Endodermal cell (in vitro differentiated cells): ENCODE measurements at regions not wholly inside any gene's neighbourhood (a gene's known extent, or its start where the extent isn't known, plus 50 kb on each side); places are given as distances from the start of the nearest gene placed in this dataset.

ENCODE experiments used
- DNase-seq: peaks from one replicate; pipeline ENCODE4 v3.0.0-alpha.2; 2017
- H3K27ac ChIP-seq: 2 replicates; pipeline ENCODE4 v1.5.1; 2013; ENCODE audit warnings: mild to moderate bottlenecking, low read depth, low read length, moderate library complexity
- H3K27me3 ChIP-seq: 2 replicates; pipeline ENCODE4 v1.6.1; 2013; ENCODE audit warnings: mild to moderate bottlenecking, low read length, moderate library complexity; ENCODE audit not compliant: insufficient read depth, control insufficient read depth, poor library complexity, severe bottlenecking
- H3K36me3 ChIP-seq: 2 replicates; pipeline ENCODE4 v1.7.0; 2013; ENCODE audit warnings: mild to moderate bottlenecking, low read length, moderate library complexity; ENCODE audit not compliant: control insufficient read depth, insufficient read depth
- H3K4me1 ChIP-seq: one replicate; pipeline ENCODE4 v1.7.0; 2013; ENCODE audit warnings: low read length; ENCODE audit not compliant: control insufficient read depth, insufficient read depth
- H3K4me3 ChIP-seq: 2 replicates; pipeline ENCODE4 v1.5.1; 2013; ENCODE audit warnings: mild to moderate bottlenecking, low read length, moderate library complexity
- H3K9ac ChIP-seq: 2 replicates; pipeline ENCODE4 v1.6.1; 2013; ENCODE audit warnings: mild to moderate bottlenecking, low read length, moderate library complexity; ENCODE audit not compliant: poor library complexity, severe bottlenecking; ENCODE audit errors: extremely low read depth
- H3K9me3 ChIP-seq: 2 replicates; pipeline ENCODE4 v1.6.1; 2013; ENCODE audit warnings: mild to moderate bottlenecking, low read length, moderate library complexity; ENCODE audit not compliant: control insufficient read depth
- H3K27ac Mint-ChIP-seq: 2 replicates; pipeline ENCODE4 v1.8.0; 2020; ENCODE audit warnings: mixed read lengths
- H3K27me3 Mint-ChIP-seq: 2 replicates; pipeline ENCODE4 v1.8.0; 2021; ENCODE audit warnings: mild to moderate bottlenecking, mixed read lengths; ENCODE audit not compliant: insufficient read depth
- H3K36me3 Mint-ChIP-seq: 2 replicates; pipeline ENCODE4 v1.8.0; 2020; ENCODE audit warnings: low read depth, mixed read lengths
- H3K4me1 Mint-ChIP-seq: 2 replicates; pipeline ENCODE4 v1.8.0; 2020; ENCODE audit warnings: mixed read lengths
- H3K4me3 Mint-ChIP-seq: 2 replicates; pipeline ENCODE4 v1.8.0; 2020; ENCODE audit warnings: mild to moderate bottlenecking, moderate library complexity, mixed read lengths
- H3K9me3 Mint-ChIP-seq: 2 replicates; pipeline ENCODE4 v1.8.0; 2020; ENCODE audit warnings: mild to moderate bottlenecking, mixed read lengths
- WGBS, 2 experiments: methylation state at CpG; one replicate each; pipeline versions ENCODE4 v1.1.5 to v1.1.7; 2013; ENCODE audit warnings: missing lambda C conversion rate in 2 of 2, mixed read lengths in 1 of 2; ENCODE audit not compliant: insufficient coverage in 1 of 2, insufficient read length in 1 of 2; 5-methylcytosine and 5-hydroxymethylcytosine counted together
- TF ChIP-seq, protein P1 (sequence below): fragments of 200-600 bp; sonication (generic); conservative IDR thresholded peaks from 2 replicates; pipeline ENCODE4 v1.5.0; 2021; ENCODE audit warnings: antibody characterized with exemption, mild to moderate bottlenecking

DNA sequence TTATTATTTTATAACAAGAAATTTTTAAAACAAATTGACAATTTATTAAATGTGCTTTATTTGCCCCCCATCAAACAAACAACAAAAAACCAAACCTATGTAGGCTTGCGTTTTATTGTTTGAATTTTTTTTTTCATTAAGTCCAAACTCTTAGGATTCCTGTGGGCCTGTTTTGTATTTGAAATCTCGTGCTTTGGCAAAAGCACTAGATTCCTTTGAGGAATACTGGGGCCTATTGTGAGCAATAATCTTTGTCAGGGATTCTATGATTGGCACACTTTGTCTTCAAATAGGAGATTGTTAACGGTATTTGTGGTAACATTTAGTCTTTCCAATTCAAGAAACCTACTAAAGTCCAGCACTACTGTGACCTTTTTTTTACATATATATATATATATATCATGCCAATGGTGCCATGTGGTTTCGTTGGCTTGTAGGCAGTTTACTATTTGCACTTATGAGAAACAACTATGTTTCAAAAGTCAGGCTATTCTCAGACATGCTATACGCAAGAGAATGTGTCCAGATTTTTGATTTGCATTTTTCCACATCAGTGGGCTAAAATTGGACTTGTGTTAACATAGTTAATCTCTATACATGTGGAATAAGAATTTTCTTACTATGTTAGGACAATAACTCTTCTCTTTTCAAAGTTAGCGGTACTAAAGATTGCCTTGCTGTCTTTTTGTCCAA, 70.4 kb upstream of the GREM2 start:
- DNase-seq, result no peak
- TF ChIP-seq, protein P1, sequence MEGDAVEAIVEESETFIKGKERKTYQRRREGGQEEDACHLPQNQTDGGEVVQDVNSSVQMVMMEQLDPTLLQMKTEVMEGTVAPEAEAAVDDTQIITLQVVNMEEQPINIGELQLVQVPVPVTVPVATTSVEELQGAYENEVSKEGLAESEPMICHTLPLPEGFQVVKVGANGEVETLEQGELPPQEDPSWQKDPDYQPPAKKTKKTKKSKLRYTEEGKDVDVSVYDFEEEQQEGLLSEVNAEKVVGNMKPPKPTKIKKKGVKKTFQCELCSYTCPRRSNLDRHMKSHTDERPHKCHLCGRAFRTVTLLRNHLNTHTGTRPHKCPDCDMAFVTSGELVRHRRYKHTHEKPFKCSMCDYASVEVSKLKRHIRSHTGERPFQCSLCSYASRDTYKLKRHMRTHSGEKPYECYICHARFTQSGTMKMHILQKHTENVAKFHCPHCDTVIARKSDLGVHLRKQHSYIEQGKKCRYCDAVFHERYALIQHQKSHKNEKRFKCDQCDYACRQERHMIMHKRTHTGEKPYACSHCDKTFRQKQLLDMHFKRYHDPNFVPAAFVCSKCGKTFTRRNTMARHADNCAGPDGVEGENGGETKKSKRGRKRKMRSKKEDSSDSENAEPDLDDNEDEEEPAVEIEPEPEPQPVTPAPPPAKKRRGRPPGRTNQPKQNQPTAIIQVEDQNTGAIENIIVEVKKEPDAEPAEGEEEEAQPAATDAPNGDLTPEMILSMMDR, result no peak

DNA sequence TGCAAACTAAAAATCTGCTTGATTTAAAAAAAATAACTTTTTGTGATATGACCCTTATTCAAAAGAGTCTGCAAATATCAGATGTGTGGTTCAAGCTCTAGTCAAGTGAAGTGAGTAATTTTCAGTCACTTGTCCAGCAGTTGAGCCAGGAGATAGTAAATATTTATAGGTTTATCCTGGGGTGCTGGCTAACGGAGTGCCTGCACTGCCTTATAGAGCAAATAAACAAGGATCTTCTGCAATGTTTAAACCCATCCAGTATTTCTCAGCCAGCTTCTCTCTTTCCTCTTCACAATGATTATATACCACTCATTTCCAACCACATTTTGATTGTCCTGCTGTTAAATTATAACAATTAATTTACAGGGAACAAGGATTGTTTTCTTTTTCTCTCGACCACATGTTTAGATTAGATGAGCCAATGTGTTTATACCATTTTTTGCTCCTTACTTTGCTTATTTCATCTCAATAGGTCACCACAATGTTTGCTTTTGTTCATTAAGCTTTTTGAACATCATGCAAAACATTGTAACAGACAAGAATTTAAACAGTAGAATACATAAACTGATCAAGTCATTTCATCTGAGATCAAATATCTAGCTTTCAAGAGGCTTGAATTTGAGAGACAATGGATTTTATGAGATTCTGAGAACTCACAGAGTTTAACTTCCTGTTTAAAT, 60.3 kb upstream of the GREM2 start:
- Histone ChIP-seq H3K27me3 (no peaks in the 10 kb centered on the region), H3K9ac (no peak overlapping the region), H3K36me3 (no peaks in the 10 kb centered on the region), H3K9me3 (no peaks in the 10 kb centered on the region), H3K4me1 (no peaks in the 10 kb centered on the region), H3K4me3 (no peak overlapping the region), H3K27ac (no peak overlapping the region)
- peaks cover 2% of the 10 kb centered on the region for H3K4me1 Mint-ChIP-seq
- WGBS, 2 experiments, result 90 to 100% methylated on average over 2 of the region's 2 CpGs
- no peak overlapping the region for H3K4me3 Mint-ChIP-seq
- H3K9me3 Mint-ChIP-seq, result no peaks in the 10 kb centered on the region
- no peak overlapping the region for H3K27ac Mint-ChIP-seq
- no peaks in the 10 kb centered on the region for H3K36me3 Mint-ChIP-seq
- no peaks in the 10 kb centered on the region for H3K27me3 Mint-ChIP-seq
- no peak for DNase-seq
- TF ChIP-seq, protein P1, result no peak

More for the DNA sequence above, 70.4 kb upstream of the GREM2 start:
- no peak overlapping the region for H3K27ac ChIP-seq
- no peaks in the 10 kb centered on the region for H3K36me3 ChIP-seq
- H3K9me3 ChIP-seq, result no peaks in the 10 kb centered on the region
- 72 to 90% methylated on average over 2 to 6 of the region's 6 CpGs for WGBS, 2 experiments
- Mint-ChIP-seq H3K27me3 (no peaks in the 10 kb centered on the region), H3K9me3 (peaks cover 12% of the 10 kb centered on the region), H3K4me1 (no peaks in the 10 kb centered on the region), H3K4me3 (no peak overlapping the region), H3K27ac (no peak overlapping the region), H3K36me3 (no peaks in the 10 kb centered on the region)
- H3K27me3 ChIP-seq, result no peaks in the 10 kb centered on the region
- H3K4me1 ChIP-seq, result no peaks in the 10 kb centered on the region
- H3K9ac ChIP-seq, result no peak overlapping the region
- H3K4me3 ChIP-seq, result no peak overlapping the region

DNA sequence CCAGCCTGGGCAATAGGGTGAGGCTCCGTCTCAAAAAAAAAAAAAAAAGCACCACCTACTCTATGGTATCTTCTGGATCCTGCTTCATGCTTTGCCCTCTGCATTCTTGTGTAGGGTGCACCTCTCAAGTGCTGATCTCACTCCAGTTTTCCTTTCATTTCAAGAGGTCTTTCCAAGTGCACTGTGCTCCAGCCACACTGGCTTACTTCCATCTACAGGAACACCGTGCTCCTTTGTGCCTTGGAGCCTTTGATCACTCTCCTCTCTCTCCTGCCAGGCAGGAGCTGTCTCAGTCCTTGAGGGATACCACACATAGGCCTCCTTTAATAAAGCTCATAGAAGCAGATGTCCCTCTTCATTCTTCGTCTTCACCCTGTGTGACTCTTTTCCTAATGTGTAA, 55.4 kb upstream of the GREM2 start:
- TF ChIP-seq, protein P1, result no peak
- Histone ChIP-seq H3K27me3 (peaks cover 15% of the 10 kb centered on the region), H3K27ac (no peak overlapping the region), H3K9ac (no peak overlapping the region), H3K4me1 (no peaks in the 10 kb centered on the region), H3K4me3 (no peak overlapping the region), H3K9me3 (no peaks in the 10 kb centered on the region), H3K36me3 (no peaks in the 10 kb centered on the region)
- H3K27me3 Mint-ChIP-seq, result no peaks in the 10 kb centered on the region
- H3K4me1 Mint-ChIP-seq, result no peaks in the 10 kb centered on the region
- H3K36me3 Mint-ChIP-seq, result no peaks in the 10 kb centered on the region
- WGBS, 2 experiments, result 88 to 91% methylated on average over 3 of the region's 3 CpGs
- H3K9me3 Mint-ChIP-seq, result no peaks in the 10 kb centered on the region
- H3K4me3 Mint-ChIP-seq, result no peak overlapping the region
- no peak for DNase-seq
- no peak overlapping the region for H3K27ac Mint-ChIP-seq
